ENCODE measurements at regions not wholly inside any gene's neighbourhood (a gene's known extent, or its start where the extent isn't known, plus 50 kb on each side); places are given as distances from the start of the nearest gene placed in this dataset.

DNA sequence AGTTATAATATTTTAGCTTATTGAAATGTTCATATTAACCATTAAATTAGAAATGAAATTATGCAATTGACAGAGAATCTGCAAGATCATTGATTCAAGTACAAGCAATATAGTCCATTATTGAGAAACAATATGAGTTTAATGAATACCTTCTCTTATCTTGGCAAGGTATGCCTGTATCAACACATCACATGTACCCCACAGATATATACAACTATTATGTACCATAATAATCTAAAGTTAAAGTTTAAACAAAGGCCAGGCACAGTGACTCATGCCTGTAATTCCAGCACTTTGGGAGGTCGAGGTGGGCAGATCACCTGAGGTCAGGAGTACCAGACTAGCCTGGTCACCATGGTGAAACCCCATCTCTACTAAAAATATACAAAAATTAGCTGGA lies 514.7 kb downstream of the PCDH7 start:
- H3K4me3 ChIP-seq (ENCODE audit: low read depth in 2 of 2, low read length in 2 of 2), result no peak overlapping the region
- no peaks in the 10 kb centered on the region for H3K9me3 ChIP-seq (ENCODE audit: control insufficient read depth, insufficient read depth, low read depth, low read length)
- intact Hi-C loops (cut with micrococcal nuclease; ENCODE audit: unreplicated experiment), result no loop called here
- ChIA-PET CTCF (no interaction called here), POLR2A (no interaction called here)
- no peaks in the 10 kb centered on the region for H3K27me3 ChIP-seq (ENCODE audit: control insufficient read depth, insufficient read depth, low read length)
- DNase-seq (ENCODE audit: low read depth, low spot score) (no peak), ATAC-seq (no peak)
- BruUV-seq (replicated peaks), result no TSS peak
- no peak overlapping the region for H3K27ac ChIP-seq (ENCODE audit: low read length)
- H3K36me3 ChIP-seq (ENCODE audit: control insufficient read depth, insufficient read depth, low read length), result no peaks in the 10 kb centered on the region
- in situ Hi-C loops (cut with HindIII; ENCODE audit: low pct_unique_long_range_greater_than_20kb, low sequenced_read_pairs), result no loop called here
- H3K4me1 ChIP-seq (ENCODE audit: control insufficient read depth, insufficient read depth, low read length), result no peaks in the 10 kb centered on the region
- TF ChIP-seq, protein P1, sequence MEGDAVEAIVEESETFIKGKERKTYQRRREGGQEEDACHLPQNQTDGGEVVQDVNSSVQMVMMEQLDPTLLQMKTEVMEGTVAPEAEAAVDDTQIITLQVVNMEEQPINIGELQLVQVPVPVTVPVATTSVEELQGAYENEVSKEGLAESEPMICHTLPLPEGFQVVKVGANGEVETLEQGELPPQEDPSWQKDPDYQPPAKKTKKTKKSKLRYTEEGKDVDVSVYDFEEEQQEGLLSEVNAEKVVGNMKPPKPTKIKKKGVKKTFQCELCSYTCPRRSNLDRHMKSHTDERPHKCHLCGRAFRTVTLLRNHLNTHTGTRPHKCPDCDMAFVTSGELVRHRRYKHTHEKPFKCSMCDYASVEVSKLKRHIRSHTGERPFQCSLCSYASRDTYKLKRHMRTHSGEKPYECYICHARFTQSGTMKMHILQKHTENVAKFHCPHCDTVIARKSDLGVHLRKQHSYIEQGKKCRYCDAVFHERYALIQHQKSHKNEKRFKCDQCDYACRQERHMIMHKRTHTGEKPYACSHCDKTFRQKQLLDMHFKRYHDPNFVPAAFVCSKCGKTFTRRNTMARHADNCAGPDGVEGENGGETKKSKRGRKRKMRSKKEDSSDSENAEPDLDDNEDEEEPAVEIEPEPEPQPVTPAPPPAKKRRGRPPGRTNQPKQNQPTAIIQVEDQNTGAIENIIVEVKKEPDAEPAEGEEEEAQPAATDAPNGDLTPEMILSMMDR (IDR thresholded peaks at IDR 0.05), result no peak
- TF ChIP-seq SIN3A (IDR thresholded peaks at IDR 0.05; ENCODE audit: borderline replicate concordance, insufficient read depth, low read depth, low read length) (no peak), TCF7L2 (IDR thresholded peaks at IDR 0.05; ENCODE audit: low read depth, low read length) (no peak), POLR2AphosphoS5 (IDR thresholded peaks at IDR 0.05; ENCODE audit: low read depth, low read length) (no peak)
- TF ChIP-seq, protein P2, sequence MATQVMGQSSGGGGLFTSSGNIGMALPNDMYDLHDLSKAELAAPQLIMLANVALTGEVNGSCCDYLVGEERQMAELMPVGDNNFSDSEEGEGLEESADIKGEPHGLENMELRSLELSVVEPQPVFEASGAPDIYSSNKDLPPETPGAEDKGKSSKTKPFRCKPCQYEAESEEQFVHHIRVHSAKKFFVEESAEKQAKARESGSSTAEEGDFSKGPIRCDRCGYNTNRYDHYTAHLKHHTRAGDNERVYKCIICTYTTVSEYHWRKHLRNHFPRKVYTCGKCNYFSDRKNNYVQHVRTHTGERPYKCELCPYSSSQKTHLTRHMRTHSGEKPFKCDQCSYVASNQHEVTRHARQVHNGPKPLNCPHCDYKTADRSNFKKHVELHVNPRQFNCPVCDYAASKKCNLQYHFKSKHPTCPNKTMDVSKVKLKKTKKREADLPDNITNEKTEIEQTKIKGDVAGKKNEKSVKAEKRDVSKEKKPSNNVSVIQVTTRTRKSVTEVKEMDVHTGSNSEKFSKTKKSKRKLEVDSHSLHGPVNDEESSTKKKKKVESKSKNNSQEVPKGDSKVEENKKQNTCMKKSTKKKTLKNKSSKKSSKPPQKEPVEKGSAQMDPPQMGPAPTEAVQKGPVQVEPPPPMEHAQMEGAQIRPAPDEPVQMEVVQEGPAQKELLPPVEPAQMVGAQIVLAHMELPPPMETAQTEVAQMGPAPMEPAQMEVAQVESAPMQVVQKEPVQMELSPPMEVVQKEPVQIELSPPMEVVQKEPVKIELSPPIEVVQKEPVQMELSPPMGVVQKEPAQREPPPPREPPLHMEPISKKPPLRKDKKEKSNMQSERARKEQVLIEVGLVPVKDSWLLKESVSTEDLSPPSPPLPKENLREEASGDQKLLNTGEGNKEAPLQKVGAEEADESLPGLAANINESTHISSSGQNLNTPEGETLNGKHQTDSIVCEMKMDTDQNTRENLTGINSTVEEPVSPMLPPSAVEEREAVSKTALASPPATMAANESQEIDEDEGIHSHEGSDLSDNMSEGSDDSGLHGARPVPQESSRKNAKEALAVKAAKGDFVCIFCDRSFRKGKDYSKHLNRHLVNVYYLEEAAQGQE (IDR thresholded peaks at IDR 0.05; ENCODE audit: insufficient read depth in 1 of 2, low read depth in 2 of 2, low read length in 1 of 2), result no peak

DNA sequence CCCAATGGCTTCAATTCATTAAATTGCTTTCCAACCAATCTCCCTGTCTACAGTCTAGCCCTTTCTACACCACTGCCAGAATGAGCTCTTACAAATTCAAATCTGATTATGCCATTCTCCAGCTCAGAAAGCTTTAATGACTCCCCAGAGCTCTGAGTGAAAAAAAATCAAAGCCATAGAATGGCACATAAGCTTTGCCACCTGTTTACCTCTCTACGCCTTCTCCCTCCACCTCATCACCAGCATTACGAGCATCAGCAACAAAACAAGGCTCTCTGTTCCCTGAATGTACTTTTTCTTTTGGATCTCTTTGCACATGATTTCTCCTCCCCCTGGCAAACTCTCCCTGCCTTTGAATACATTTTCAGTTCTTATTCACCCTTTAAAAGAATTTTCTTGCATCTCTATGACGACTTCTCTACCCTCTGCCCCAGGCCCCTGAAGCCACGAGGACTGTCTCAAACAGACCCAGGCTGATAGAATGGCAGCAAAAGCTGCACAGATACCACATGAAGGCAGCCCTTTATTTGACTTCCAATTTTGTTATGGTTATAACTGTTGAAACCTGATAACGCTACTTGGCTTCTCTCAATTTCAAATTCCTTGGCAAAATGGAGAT lies 516.0 kb downstream of the PCDH7 start:
- intact Hi-C loops (cut with micrococcal nuclease; ENCODE audit: unreplicated experiment), result no loop called here
- Histone ChIP-seq H3K27ac (ENCODE audit: low read length) (no peak overlapping the region), H3K4me3 (ENCODE audit: low read depth in 2 of 2, low read length in 2 of 2) (no peak overlapping the region), H3K36me3 (ENCODE audit: control insufficient read depth, insufficient read depth, low read length) (no peaks in the 10 kb centered on the region), H3K27me3 (ENCODE audit: control insufficient read depth, insufficient read depth, low read length) (no peaks in the 10 kb centered on the region), H3K9me3 (ENCODE audit: control insufficient read depth, insufficient read depth, low read depth, low read length) (no peaks in the 10 kb centered on the region), H3K4me1 (ENCODE audit: control insufficient read depth, insufficient read depth, low read length) (no peaks in the 10 kb centered on the region)
- no TSS peak for BruUV-seq (replicated peaks)
- CTCF ChIA-PET, result no interaction called here
- in situ Hi-C loops (cut with HindIII; ENCODE audit: low pct_unique_long_range_greater_than_20kb, low sequenced_read_pairs), result no loop called here
- DNase-seq (ENCODE audit: low read depth, low spot score) (no peak), ATAC-seq (no peak)
- TF ChIP-seq, protein P2 (IDR thresholded peaks at IDR 0.05; ENCODE audit: insufficient read depth in 1 of 2, low read depth in 2 of 2, low read length in 1 of 2), result no peak
- no peak for TF ChIP-seq SIN3A (IDR thresholded peaks at IDR 0.05; ENCODE audit: borderline replicate concordance, insufficient read depth, low read depth, low read length)
- TF ChIP-seq, protein P1 (IDR thresholded peaks at IDR 0.05), result no peak
- no peak for TF ChIP-seq TCF7L2 (IDR thresholded peaks at IDR 0.05; ENCODE audit: low read depth, low read length)
- no peak for TF ChIP-seq POLR2AphosphoS5 (IDR thresholded peaks at IDR 0.05; ENCODE audit: low read depth, low read length)
- POLR2A ChIA-PET, result no interaction called here

Data from Panc1 (cell line).